HEK293T (cell line): ENCODE measurements at regions not wholly inside any gene's neighbourhood (a gene's known extent, or its start where the extent isn't known, plus 50 kb on each side); places are given as distances from the start of the nearest gene placed in this dataset.

Experiments
- CTCF ChIA-PET: fragments of 350-600 bp; formaldehyde crosslinking; extraction: SDS; loops from one replicate; lab custom pipeline; 2021; ENCODE audit warnings: antibody characterized with exemption, inconsistent platforms; lab: Yijun Ruan, JAX
- POLR2A ChIA-PET: fragments of 350-600 bp; formaldehyde crosslinking; extraction: SDS; loops from one replicate; lab custom pipeline; 2020; ENCODE audit warnings: antibody characterized with exemption, inconsistent platforms; lab: Yijun Ruan, JAX
- DNase-seq: peaks from one replicate; pipeline ENCODE4 v3.0.0; 2012; ENCODE audit warnings: mixed read lengths; ENCODE audit errors: extremely low spot score
- ARNT ChIP-seq: fragments of 450-650 bp; IDR thresholded peaks from 2 replicates; pipeline ENCODE4 v1.6.1; 2017; ENCODE audit warnings: mild to moderate bottlenecking
- BHLHE40 ChIP-seq: fragments of 450-650 bp; IDR thresholded peaks from 2 replicates; pipeline ENCODE4 v1.6.1; 2016; ENCODE audit warnings: mild to moderate bottlenecking, moderate library complexity, borderline replicate concordance
- CTBP1 ChIP-seq: fragments of 450-650 bp; IDR thresholded peaks from 2 replicates; pipeline ENCODE4 v1.6.1; 2016; ENCODE audit warnings: borderline replicate concordance
- ELF4 ChIP-seq: fragments of 450-650 bp; IDR thresholded peaks from 2 replicates; pipeline ENCODE4 v1.6.1; 2017; ENCODE audit warnings: antibody characterized with exemption
- FOXA1 ChIP-seq: fragments of 450-650 bp; IDR thresholded peaks from 2 replicates; pipeline ENCODE4 v1.6.1; 2016; ENCODE audit warnings: mild to moderate bottlenecking
- FOXK2 ChIP-seq: fragments of 450-650 bp; IDR thresholded peaks from 2 replicates; pipeline ENCODE4 v1.6.1; 2016; ENCODE audit warnings: mild to moderate bottlenecking
- FOXM1 ChIP-seq: fragments of 450-650 bp; IDR thresholded peaks from 2 replicates; pipeline ENCODE4 v1.6.1; 2017; ENCODE audit warnings: mild to moderate bottlenecking, borderline replicate concordance
- HDGF ChIP-seq: fragments of 450-650 bp; IDR thresholded peaks from 2 replicates; pipeline ENCODE4 v1.6.1; 2017; ENCODE audit warnings: antibody characterized with exemption, borderline replicate concordance
- L3MBTL2 ChIP-seq: fragments of 450-650 bp; conservative IDR thresholded peaks from 2 replicates; pipeline ENCODE4 v1.6.1; 2016; ENCODE audit warnings: mild to moderate bottlenecking
- LEF1 ChIP-seq: fragments of 450-650 bp; IDR thresholded peaks from 2 replicates; pipeline ENCODE4 v1.6.1; 2017; ENCODE audit warnings: mild to moderate bottlenecking, borderline replicate concordance
- NFRKB ChIP-seq: fragments of 450-650 bp; IDR thresholded peaks from 2 replicates; pipeline ENCODE4 v1.6.1; 2016; ENCODE audit warnings: mild to moderate bottlenecking, moderate library complexity
- PKNOX1 ChIP-seq: fragments of 450-650 bp; IDR thresholded peaks from 2 replicates; pipeline ENCODE4 v1.6.1; 2016
- SP1 ChIP-seq: fragments of 450-650 bp; IDR thresholded peaks from 2 replicates; pipeline ENCODE4 v1.6.1; 2017
- SUZ12 ChIP-seq: fragments of 450-650 bp; IDR thresholded peaks from 2 replicates; pipeline ENCODE4 v1.6.1; 2016; ENCODE audit warnings: mild to moderate bottlenecking
- TARDBP ChIP-seq: fragments of 450-650 bp; IDR thresholded peaks from 2 replicates; pipeline ENCODE4 v1.6.1; 2016
- ZNF384 ChIP-seq: fragments of 450-650 bp; IDR thresholded peaks from 2 replicates; pipeline ENCODE4 v1.6.1; 2016

- TF ChIP-seq BHLHE40 = no peak
- no peak for TF ChIP-seq LEF1
- no peak for TF ChIP-seq SUZ12
- no peak for TF ChIP-seq L3MBTL2
- TF ChIP-seq TARDBP = no peak
- no peak for TF ChIP-seq FOXK2
- no peak for TF ChIP-seq ELF4
- no peak for TF ChIP-seq SP1
- TF ChIP-seq FOXA1 = no peak
- no peak for TF ChIP-seq PKNOX1
- DNase-seq = no peak
- ChIA-PET CTCF (no interaction called here), POLR2A (no interaction called here)
Observed at GRCh38 chr5:38077652-38078051, 180.7 kb upstream of the EGFLAM start.

GRCh38 chr5:38071831-38072694 is 186.3 kb upstream of the EGFLAM start:
- DNase-seq = no peak
- POLR2A ChIA-PET = no interaction called here
- TF ChIP-seq ARNT (no peak), FOXK2 (no peak), PKNOX1 (no peak), FOXM1 (no peak), BHLHE40 (no peak), L3MBTL2 (no peak), SP1 (no peak), FOXA1 (no peak), HDGF (no peak), ELF4 (no peak), ZNF384 (no peak), TARDBP (no peak), CTBP1 (no peak), LEF1 (no peak)
- CTCF ChIA-PET = no interaction called here

GRCh38 chr5:38070304-38070950 is 187.9 kb upstream of the EGFLAM start:
- DNase-seq = no peak
- TF ChIP-seq FOXA1 (no peak), ZNF384 (no peak), CTBP1 (no peak), BHLHE40 (no peak), ARNT (no peak), L3MBTL2 (no peak), ELF4 (no peak), SUZ12 (no peak), TARDBP (no peak), NFRKB (no peak), LEF1 (no peak)
- CTCF ChIA-PET = no interaction called here
- POLR2A ChIA-PET = no interaction called here

- DNase-seq = no peak
- ChIA-PET CTCF (interaction anchor here (0.6 kb wide), 1 partner anchor 494 kb away, joined by 3 read pairs; no protein-coding TSS in a partner anchor), POLR2A (no interaction called here)
- no peak for TF ChIP-seq ELF4
- TF ChIP-seq TARDBP = no peak
- no peak for TF ChIP-seq ZNF384
- no peak for TF ChIP-seq BHLHE40
- TF ChIP-seq SUZ12 = no peak
- TF ChIP-seq L3MBTL2 = no peak
- TF ChIP-seq HDGF = no peak
Observed at GRCh38 chr5:38069360-38069759, 189.0 kb upstream of the EGFLAM start.

- POLR2A ChIA-PET = no interaction called here
- DNase-seq = no peak
- no peak for TF ChIP-seq TARDBP
- no peak for TF ChIP-seq SUZ12
- TF ChIP-seq FOXM1 = no peak
- no peak for TF ChIP-seq ZNF384
- no peak for TF ChIP-seq PKNOX1
- no peak for TF ChIP-seq SP1
- CTCF ChIA-PET = no interaction called here
Observed at GRCh38 chr5:38060354-38060753, 198.0 kb upstream of the EGFLAM start.

- no peak for DNase-seq
- TF ChIP-seq PKNOX1 = no peak
- TF ChIP-seq ELF4 = no peak
- no peak for TF ChIP-seq ARNT
- no peak for TF ChIP-seq BHLHE40
- TF ChIP-seq TARDBP = no peak
- TF ChIP-seq NFRKB = no peak
- no peak for TF ChIP-seq FOXM1
- TF ChIP-seq HDGF = no peak
- no peak for TF ChIP-seq ZNF384
- no peak for TF ChIP-seq SUZ12
- TF ChIP-seq SP1 = no peak
- CTCF ChIA-PET = no interaction called here
- POLR2A ChIA-PET = no interaction called here
Observed at GRCh38 chr5:38059876-38060275, 198.5 kb upstream of the EGFLAM start.
